Duodenal mucosa (tissue), 2 donors: ENCODE measurements at regions not wholly inside any gene's neighbourhood (a gene's known extent, or its start where the extent isn't known, plus 50 kb on each side); places are given as distances from the start of the nearest gene placed in this dataset.
A peak's percentile ranks its signal among the peaks of the same experiment; 100 is the strongest.

Experiments
- H3K27ac ChIP-seq: one replicate; pipeline ENCODE4 v1.7.0; 2013; ENCODE audit warnings: low read depth, low read length
- H3K27me3 ChIP-seq, 2 donors: one replicate each; pipeline ENCODE4 v1.7.0; 2013; ENCODE audit warnings: low read length in 2 of 2, control low read depth in 1 of 2; ENCODE audit not compliant: insufficient read depth in 2 of 2, control insufficient read depth in 1 of 2
- H3K36me3 ChIP-seq, 2 donors: one replicate each; pipeline ENCODE4 v1.7.0; 2013; ENCODE audit warnings: low read length in 2 of 2, control low read depth in 1 of 2; ENCODE audit not compliant: insufficient read depth in 2 of 2, control insufficient read depth in 1 of 2
- H3K4me1 ChIP-seq, 2 donors: one replicate each; pipeline ENCODE4 v1.7.0; 2013; ENCODE audit warnings: low read length in 2 of 2, control low read depth in 1 of 2; ENCODE audit not compliant: insufficient read depth in 2 of 2, control insufficient read depth in 1 of 2
- H3K4me3 ChIP-seq, 2 donors: one replicate each; pipeline ENCODE4 v1.7.0; 2013; ENCODE audit warnings: low read length in 2 of 2, low read depth in 1 of 2
- H3K9ac ChIP-seq, 2 donors: one replicate each; pipeline ENCODE4 v1.7.0; 2013; ENCODE audit warnings: low read length in 2 of 2, low read depth in 1 of 2
- H3K9me3 ChIP-seq, 2 donors: one replicate each; pipeline ENCODE4 v1.7.0; 2013; ENCODE audit warnings: low read length in 2 of 2, control low read depth in 1 of 2; ENCODE audit not compliant: control insufficient read depth in 1 of 2

DNA sequence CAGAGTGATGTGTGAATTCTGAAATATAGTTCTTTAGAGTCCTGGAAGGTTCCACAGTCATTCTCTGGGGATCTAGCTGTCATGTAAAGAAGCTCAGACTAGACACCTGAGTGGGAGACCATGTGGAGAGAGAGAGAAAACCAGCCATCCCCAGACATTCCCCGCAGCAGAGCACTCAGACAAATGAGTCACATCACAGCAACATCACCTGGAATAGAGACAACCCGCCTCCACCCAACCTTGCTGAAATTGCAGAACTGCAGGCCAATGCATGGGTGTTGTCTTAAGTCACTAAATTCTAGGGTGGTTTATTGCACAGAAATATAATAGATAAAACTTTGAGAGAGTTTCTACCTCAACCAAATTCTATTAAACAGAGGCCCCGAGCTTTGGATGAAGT, 392.0 kb upstream of the DYNLRB2 start:
- H3K36me3 ChIP-seq: no peaks in the 10 kb centered on the region
- H3K4me1 ChIP-seq: peaks cover 9 to 18% of the 10 kb centered on the region in 2 donors
- H3K4me3 ChIP-seq: no peak overlapping the region
- H3K27me3 ChIP-seq: no peaks in the 10 kb centered on the region
- H3K9ac ChIP-seq: no peak overlapping the region
- H3K9me3 ChIP-seq: peaks cover 0 to 3% of the 10 kb centered on the region in 2 donors
- H3K27ac ChIP-seq: no peak overlapping the region

DNA sequence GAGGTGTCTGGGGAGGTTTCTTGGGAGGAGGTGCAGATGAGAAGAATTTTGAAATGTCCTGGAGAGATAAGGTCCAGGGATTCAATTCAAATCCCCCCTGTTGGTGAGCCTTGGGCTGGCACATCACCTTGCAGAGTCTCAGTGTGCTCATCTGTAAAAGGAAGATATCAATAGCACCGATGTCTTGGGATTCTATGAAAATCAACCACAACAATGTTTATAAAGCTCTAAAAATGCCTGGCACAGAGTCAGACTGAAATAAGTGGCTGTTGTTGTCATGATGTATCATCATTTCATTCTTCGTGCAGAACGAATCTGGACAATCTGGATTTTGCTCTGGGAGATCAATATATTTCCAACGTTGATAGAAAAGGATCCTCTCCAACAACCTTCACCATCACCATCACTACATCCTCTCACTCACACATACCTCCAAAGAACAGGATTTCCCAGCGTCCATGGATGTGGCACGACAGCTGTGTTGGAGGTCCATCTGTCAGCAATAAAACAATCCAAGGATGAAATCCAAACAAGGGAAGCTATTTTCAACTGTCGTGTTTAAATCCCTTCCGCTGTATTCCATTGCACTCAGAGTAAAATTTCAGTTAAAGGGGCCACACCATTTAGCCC, 393.7 kb upstream of the DYNLRB2 start:
- Histone ChIP-seq H3K9me3 (peaks cover 0 to 2% of the 10 kb centered on the region in 2 donors), H3K36me3 (no peaks in the 10 kb centered on the region), H3K27ac (no peak overlapping the region), H3K27me3 (no peaks in the 10 kb centered on the region), H3K4me1 (peaks cover 6 to 15% of the 10 kb centered on the region in 2 donors), H3K9ac (no peak overlapping the region), H3K4me3 (peak overlapping the region in 1 of 2 donors; percentile 8)

DNA sequence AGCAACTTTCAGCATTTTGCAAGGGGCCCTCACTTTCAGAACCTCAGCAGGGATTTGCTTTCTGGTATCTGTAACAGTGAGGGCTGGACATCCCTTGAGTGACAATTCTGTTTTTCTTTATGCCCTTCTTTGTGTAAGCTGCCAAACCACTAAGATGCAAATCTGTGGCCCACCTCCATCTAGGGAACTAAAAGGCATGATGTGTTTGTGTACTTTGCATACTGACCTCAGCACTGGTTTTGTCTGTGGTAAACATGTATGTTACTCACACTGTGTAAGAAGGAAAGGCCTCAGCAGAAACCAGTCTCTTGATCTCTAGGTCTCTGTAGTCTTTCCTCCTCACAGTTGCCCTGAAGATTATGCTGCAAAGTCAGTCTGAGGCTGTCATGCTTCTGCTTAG, 396.6 kb upstream of the DYNLRB2 start:
- Histone ChIP-seq H3K27me3 (no peaks in the 10 kb centered on the region), H3K36me3 (no peaks in the 10 kb centered on the region), H3K9ac (no peak overlapping the region), H3K4me1 (no peaks in the 10 kb centered on the region), H3K9me3 (peaks cover 0 to 5% of the 10 kb centered on the region in 2 donors), H3K27ac (no peak overlapping the region), H3K4me3 (no peak overlapping the region)

DNA sequence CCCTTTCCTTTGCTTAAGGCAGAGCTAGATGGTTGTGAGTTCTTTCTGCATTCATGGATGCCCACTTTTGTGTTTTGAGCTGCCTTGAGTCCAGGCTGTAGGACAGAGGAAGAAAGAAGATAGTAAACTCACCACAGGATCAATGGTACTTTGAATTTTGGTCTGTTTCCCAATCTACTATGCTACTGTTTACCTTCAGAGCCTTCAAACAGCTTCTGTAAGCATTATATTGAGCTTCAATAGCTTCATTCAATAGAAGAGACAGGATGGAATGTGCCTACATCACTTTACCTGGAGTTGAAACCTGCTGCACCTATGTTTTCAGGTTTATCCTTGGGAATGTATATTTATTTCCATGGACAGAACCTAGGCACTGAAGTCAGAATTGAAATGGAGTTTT, 397.9 kb upstream of the DYNLRB2 start:
- Histone ChIP-seq H3K9me3 (peaks cover 0 to 5% of the 10 kb centered on the region in 2 donors), H3K9ac (no peak overlapping the region), H3K4me1 (no peaks in the 10 kb centered on the region), H3K4me3 (no peak overlapping the region), H3K27ac (no peak overlapping the region), H3K27me3 (no peaks in the 10 kb centered on the region), H3K36me3 (no peaks in the 10 kb centered on the region)

DNA sequence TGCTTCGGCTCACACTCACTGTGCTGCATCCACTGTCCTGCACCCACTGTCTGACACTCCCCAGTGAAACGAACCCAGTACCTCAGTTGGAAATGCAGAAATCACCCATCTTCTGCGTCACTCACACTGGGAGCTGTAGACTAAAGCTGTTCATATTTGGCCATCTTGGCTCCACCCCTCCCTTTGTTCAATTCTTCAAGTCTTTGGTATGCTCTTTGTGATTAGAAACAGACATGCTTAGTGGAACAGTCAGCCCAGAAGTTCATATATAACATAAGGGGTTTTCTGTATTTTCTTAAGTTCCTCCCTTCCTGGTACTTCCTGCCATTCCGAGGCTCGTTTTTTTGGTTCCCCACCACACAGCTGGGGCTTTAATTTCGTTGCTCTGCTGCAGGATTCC, 398.5 kb upstream of the DYNLRB2 start:
- H3K4me3 ChIP-seq: no peak overlapping the region
- H3K27me3 ChIP-seq: no peaks in the 10 kb centered on the region
- H3K27ac ChIP-seq: no peak overlapping the region
- H3K36me3 ChIP-seq: no peaks in the 10 kb centered on the region
- no peaks in the 10 kb centered on the region for H3K4me1 ChIP-seq
- peaks cover 0 to 5% of the 10 kb centered on the region in 2 donors for H3K9me3 ChIP-seq
- H3K9ac ChIP-seq: no peak overlapping the region

DNA sequence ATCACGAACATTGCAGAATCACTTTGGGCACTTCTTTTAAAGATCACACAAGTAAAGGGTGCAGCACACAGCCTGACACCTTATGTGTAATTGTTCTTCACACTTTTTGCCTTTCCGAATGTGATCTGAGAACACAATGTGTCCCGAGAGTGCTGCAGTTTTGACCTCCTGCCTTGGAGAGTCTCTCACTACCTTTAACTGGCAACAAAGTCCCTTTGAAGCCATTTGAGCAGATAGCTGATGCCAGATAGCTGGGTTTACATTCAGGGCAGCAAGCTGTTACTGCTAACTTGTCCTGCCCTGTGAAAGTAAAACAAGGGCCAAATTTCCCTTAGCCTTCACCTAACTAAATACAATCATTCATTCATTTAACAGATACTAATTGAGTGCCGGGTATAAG, 411.0 kb upstream of the DYNLRB2 start:
- H3K4me1 ChIP-seq: no peaks in the 10 kb centered on the region
- no peaks in the 10 kb centered on the region for H3K36me3 ChIP-seq
- no peak overlapping the region for H3K4me3 ChIP-seq
- H3K9ac ChIP-seq: no peak overlapping the region
- H3K27ac ChIP-seq: no peak overlapping the region
- no peaks in the 10 kb centered on the region for H3K9me3 ChIP-seq
- H3K27me3 ChIP-seq: no peaks in the 10 kb centered on the region

DNA sequence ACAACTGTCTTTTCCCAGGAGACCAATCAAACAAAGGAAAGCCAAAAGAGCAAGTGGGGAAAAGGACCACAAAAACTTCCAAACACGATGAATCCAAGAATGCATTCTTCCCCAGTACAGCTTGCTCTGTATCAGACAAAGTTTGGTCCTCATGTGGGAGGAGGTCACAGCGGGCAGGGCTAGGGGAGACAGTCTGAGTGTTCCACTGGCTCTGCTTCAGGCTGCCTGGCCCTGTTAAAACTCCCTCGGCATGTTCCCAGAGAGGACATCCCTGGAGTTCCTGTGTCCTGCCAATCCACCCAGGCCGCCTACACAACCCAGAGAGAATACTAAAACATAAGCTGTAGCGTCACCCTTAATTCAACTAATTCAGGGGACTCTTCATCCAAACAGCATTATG, 415.1 kb upstream of the DYNLRB2 start:
- H3K9me3 ChIP-seq: no peaks in the 10 kb centered on the region
- no peak overlapping the region for H3K4me3 ChIP-seq
- H3K36me3 ChIP-seq: no peaks in the 10 kb centered on the region
- H3K27ac ChIP-seq: no peak overlapping the region
- no peak overlapping the region for H3K9ac ChIP-seq
- no peaks in the 10 kb centered on the region for H3K4me1 ChIP-seq
- no peaks in the 10 kb centered on the region for H3K27me3 ChIP-seq

DNA sequence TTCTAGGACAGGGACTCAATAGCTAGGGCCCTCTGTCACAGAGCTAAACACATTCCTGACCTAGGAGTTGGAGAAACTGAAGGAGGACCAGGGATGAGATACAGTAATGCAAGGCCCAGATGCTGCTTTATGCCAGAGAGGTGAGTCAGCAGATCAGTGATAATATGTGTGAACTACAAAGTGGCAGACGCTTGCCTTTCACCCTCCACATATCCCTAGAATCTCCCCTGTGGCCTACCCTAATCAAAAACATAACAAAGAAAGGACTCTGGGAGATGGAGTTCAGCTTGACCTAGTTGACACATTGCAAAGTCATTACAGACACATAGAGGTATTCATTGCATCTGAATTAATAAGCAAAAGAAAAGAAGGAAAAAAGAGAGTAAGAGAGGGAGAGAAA, 417.6 kb upstream of the DYNLRB2 start:
- Histone ChIP-seq H3K4me3 (no peak overlapping the region), H3K9ac (no peak overlapping the region), H3K4me1 (no peaks in the 10 kb centered on the region), H3K27ac (no peak overlapping the region), H3K27me3 (no peaks in the 10 kb centered on the region), H3K9me3 (no peaks in the 10 kb centered on the region), H3K36me3 (no peaks in the 10 kb centered on the region)

DNA sequence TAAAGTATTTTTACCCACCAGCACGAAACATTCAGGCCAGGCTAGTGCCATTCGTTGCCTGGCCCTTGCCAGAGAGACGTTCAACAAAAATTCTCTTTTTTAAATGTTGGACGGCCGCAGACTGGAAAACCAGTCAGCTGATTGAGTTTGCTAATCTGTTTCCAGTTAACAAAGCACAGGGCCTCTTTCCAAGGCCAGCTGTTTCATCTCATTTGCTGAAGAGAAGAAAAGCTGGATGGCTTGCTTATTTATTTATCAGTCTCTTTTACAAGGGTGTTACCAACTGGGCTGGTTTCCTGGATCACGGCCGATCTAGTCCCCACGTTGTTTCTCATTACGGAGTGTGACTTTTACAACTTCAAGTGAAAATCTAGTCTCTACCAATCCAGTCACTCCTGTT, 418.7 kb upstream of the DYNLRB2 start:
- Histone ChIP-seq H3K36me3 (no peaks in the 10 kb centered on the region), H3K4me1 (no peaks in the 10 kb centered on the region), H3K27me3 (no peaks in the 10 kb centered on the region), H3K9ac (no peak overlapping the region), H3K9me3 (no peaks in the 10 kb centered on the region), H3K27ac (no peak overlapping the region), H3K4me3 (no peak overlapping the region)

DNA sequence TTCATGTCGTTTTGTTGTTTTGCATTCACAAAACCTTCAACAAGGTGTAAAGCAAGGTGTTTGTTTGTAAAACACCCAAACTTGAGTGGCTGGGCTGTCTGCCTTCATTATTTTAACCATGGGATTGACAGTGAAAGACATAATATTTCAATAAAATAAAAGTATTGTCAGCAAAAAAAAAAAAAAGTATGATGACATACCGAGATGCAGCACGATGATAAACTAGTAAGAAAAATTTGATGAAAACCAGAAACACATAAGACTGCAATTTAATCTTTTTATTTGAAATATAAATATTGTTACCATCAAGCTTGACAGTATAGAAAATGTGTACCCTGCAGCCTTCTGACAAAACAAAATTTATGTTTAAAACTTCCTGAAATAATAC, 419.3 kb upstream of the DYNLRB2 start:
- Histone ChIP-seq H3K4me3 (no peak overlapping the region), H3K9ac (no peak overlapping the region), H3K27ac (no peak overlapping the region), H3K9me3 (no peaks in the 10 kb centered on the region), H3K4me1 (no peaks in the 10 kb centered on the region), H3K36me3 (no peaks in the 10 kb centered on the region), H3K27me3 (no peaks in the 10 kb centered on the region)
